ENCODE measurements at regions not wholly inside any gene's neighbourhood (a gene's known extent, or its start where the extent isn't known, plus 50 kb on each side); places are given as distances from the start of the nearest gene placed in this dataset.

DNA sequence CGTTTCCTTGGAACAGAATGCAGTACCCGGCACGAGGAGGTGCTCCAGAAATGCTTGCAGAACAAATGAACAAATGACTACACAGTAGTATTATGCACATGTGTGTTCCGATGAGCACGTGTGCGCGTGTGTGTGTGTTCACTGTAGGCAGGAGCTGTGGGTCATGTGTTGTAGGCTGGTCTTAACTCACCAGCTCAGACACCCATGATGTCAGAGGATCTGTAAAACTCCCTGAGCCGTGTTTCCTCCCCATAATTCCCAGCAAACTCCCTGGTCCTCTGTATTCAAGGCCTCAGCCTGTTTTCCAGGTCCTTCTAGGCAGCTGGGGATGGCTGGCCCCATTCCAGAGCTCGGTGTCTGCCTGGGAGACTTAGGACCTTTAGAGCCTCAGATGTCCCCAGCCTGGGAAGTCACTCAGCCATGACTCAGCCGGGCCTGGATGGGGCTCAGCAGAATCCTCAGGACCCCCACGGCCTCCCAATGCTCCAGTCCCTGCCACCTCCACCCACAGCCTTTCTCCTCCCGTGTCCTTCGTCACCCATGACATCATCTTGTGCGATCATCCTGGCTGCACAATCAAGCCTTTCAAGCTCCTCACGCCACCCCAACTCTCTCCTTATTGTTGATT, 475.0 kb upstream of the SULF2 start:
- no CpG with 5 or more reads among the region's 15 CpGs for WGBS (ENCODE audit: insufficient coverage, insufficient read length)
- Histone ChIP-seq H3K27me3 (ENCODE audit: control insufficient read depth, insufficient read depth, low read length) (no peaks in the 10 kb centered on the region), H3K4me3 (ENCODE audit: low read length) (no peak overlapping the region), H3K9me3 (ENCODE audit: control insufficient read depth, insufficient read depth, low read length) (no peaks in the 10 kb centered on the region), H3K27ac (ENCODE audit: low read length) (no peak overlapping the region), H3K4me1 (ENCODE audit: control insufficient read depth, insufficient read depth, low read length) (no peaks in the 10 kb centered on the region), H3K36me3 (ENCODE audit: control insufficient read depth, insufficient read depth, low read length) (no peaks in the 10 kb centered on the region)
- no peak for DNase-seq (ENCODE audit: low read depth, low spot score)

DNA sequence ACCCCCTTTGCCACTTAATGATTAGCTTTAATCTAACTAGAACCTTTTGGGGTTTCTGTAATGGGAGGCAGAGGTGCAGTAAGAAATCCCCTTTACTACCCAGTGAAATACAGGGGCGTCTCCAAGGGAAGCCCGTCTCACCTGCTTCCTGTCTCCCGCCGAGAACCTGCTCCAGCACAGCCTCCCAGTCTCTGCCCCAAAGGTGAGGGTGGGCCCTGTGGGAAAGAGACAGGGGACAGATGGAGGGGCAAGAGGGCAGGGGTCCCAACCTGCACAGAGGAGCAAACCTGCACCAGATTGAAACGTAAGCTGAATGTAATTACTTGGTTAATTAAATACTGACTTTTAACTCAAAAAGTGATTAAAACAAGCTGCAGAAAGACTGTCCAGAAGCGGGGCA, 474.2 kb upstream of the SULF2 start:
- no peak for DNase-seq (ENCODE audit: low read depth, low spot score)
- WGBS (ENCODE audit: insufficient coverage, insufficient read length), result no CpG with 5 or more reads among the region's 6 CpGs
- Histone ChIP-seq H3K36me3 (ENCODE audit: control insufficient read depth, insufficient read depth, low read length) (no peaks in the 10 kb centered on the region), H3K4me1 (ENCODE audit: control insufficient read depth, insufficient read depth, low read length) (no peaks in the 10 kb centered on the region), H3K9me3 (ENCODE audit: control insufficient read depth, insufficient read depth, low read length) (no peaks in the 10 kb centered on the region), H3K4me3 (ENCODE audit: low read length) (no peak overlapping the region), H3K27me3 (ENCODE audit: control insufficient read depth, insufficient read depth, low read length) (no peaks in the 10 kb centered on the region), H3K27ac (ENCODE audit: low read length) (no peak overlapping the region)

DNA sequence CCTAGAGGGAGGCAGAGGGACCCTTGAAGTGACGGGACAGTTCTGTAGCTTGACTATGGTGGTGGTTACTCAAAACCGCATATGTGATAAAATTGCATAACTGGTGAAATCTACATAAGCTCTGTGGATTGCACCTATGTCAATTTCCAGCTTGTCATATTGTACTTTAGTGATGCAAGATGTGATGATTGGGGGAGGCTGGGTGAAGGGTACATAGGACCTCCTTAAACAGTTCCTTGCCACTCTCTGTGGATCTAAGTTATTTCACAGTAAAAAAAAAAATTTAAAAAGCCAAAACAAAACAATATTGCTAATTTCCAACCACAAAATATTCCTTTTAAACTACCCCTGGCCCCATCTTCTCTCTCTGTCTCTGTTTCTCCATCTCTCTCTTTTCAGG, 472.6 kb upstream of the SULF2 start:
- Histone ChIP-seq H3K36me3 (ENCODE audit: control insufficient read depth, insufficient read depth, low read length) (no peaks in the 10 kb centered on the region), H3K27ac (ENCODE audit: low read length) (no peak overlapping the region), H3K4me1 (ENCODE audit: control insufficient read depth, insufficient read depth, low read length) (no peaks in the 10 kb centered on the region), H3K4me3 (ENCODE audit: low read length) (no peak overlapping the region), H3K9me3 (ENCODE audit: control insufficient read depth, insufficient read depth, low read length) (no peaks in the 10 kb centered on the region), H3K27me3 (ENCODE audit: control insufficient read depth, insufficient read depth, low read length) (no peaks in the 10 kb centered on the region)
- no CpG with 5 or more reads among the region's 2 CpGs for WGBS (ENCODE audit: insufficient coverage, insufficient read length)
- no peak for DNase-seq (ENCODE audit: low read depth, low spot score)

GRCh38 chr20:48247961-48248360, 462.7 kb upstream of the SULF2 start:
- H3K4me3 ChIP-seq (ENCODE audit: low read length), result no peak overlapping the region
- no peak for DNase-seq (ENCODE audit: low read depth, low spot score)
- H3K27ac ChIP-seq (ENCODE audit: low read length), result no peak overlapping the region
- H3K9me3 ChIP-seq (ENCODE audit: control insufficient read depth, insufficient read depth, low read length), result no peaks in the 10 kb centered on the region
- WGBS (ENCODE audit: insufficient coverage, insufficient read length), result no CpG with 5 or more reads among the region's 8 CpGs
- H3K4me1 ChIP-seq (ENCODE audit: control insufficient read depth, insufficient read depth, low read length), result peaks cover 2% of the 10 kb centered on the region; the same call in 1 of the 2 replicates
- no peaks in the 10 kb centered on the region for H3K27me3 ChIP-seq (ENCODE audit: control insufficient read depth, insufficient read depth, low read length)
- no peaks in the 10 kb centered on the region for H3K36me3 ChIP-seq (ENCODE audit: control insufficient read depth, insufficient read depth, low read length)

- WGBS (ENCODE audit: insufficient coverage, insufficient read length), result no CpG with 5 or more reads among the region's 9 CpGs
- no peaks in the 10 kb centered on the region for H3K36me3 ChIP-seq (ENCODE audit: control insufficient read depth, insufficient read depth, low read length)
- H3K27ac ChIP-seq (ENCODE audit: low read length), result no peak overlapping the region
- no peak for DNase-seq (ENCODE audit: low read depth, low spot score)
- no peak overlapping the region for H3K4me3 ChIP-seq (ENCODE audit: low read length)
- H3K4me1 ChIP-seq (ENCODE audit: control insufficient read depth, insufficient read depth, low read length), result no peaks in the 10 kb centered on the region
- H3K27me3 ChIP-seq (ENCODE audit: control insufficient read depth, insufficient read depth, low read length), result no peaks in the 10 kb centered on the region
- H3K9me3 ChIP-seq (ENCODE audit: control insufficient read depth, insufficient read depth, low read length), result no peaks in the 10 kb centered on the region
These were observed 460.9 kb upstream of the SULF2 start for GRCh38 chr20:48246061-48246790.

GRCh38 chr20:48242623-48243022, 457.3 kb upstream of the SULF2 start:
- no peaks in the 10 kb centered on the region for H3K9me3 ChIP-seq (ENCODE audit: control insufficient read depth, insufficient read depth, low read length)
- WGBS (ENCODE audit: insufficient coverage, insufficient read length), result no CpG with 5 or more reads among the region's 8 CpGs
- no peak overlapping the region for H3K27ac ChIP-seq (ENCODE audit: low read length)
- no peak overlapping the region for H3K4me3 ChIP-seq (ENCODE audit: low read length)
- no peaks in the 10 kb centered on the region for H3K36me3 ChIP-seq (ENCODE audit: control insufficient read depth, insufficient read depth, low read length)
- H3K27me3 ChIP-seq (ENCODE audit: control insufficient read depth, insufficient read depth, low read length), result no peaks in the 10 kb centered on the region
- no peaks in the 10 kb centered on the region for H3K4me1 ChIP-seq (ENCODE audit: control insufficient read depth, insufficient read depth, low read length)
- DNase-seq (ENCODE audit: low read depth, low spot score), result no peak

DNA sequence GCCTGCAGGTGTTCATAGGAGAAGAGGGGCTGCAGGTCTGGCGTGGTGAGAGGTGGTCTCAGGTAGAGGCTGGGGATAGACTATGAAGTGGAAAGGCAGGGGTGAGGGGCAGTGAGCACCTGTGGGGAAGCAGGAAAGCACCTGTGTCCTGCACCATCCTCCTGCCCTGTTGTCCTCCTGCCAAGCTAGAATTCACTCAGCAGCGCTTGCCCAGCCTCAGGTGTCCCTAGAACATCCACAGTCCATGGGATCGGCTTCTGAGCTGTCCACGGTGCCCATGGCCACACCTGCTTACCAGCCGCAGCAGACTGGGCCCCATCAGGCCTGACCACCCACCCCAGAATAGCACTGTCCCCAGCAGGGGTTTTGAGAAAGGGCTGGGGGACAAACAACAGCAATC, 456.2 kb upstream of the SULF2 start:
- no peak overlapping the region for H3K4me3 ChIP-seq (ENCODE audit: low read length)
- H3K27me3 ChIP-seq (ENCODE audit: control insufficient read depth, insufficient read depth, low read length), result no peaks in the 10 kb centered on the region
- no peaks in the 10 kb centered on the region for H3K9me3 ChIP-seq (ENCODE audit: control insufficient read depth, insufficient read depth, low read length)
- no peak for DNase-seq (ENCODE audit: low read depth, low spot score)
- H3K4me1 ChIP-seq (ENCODE audit: control insufficient read depth, insufficient read depth, low read length), result no peaks in the 10 kb centered on the region
- no peaks in the 10 kb centered on the region for H3K36me3 ChIP-seq (ENCODE audit: control insufficient read depth, insufficient read depth, low read length)
- H3K27ac ChIP-seq (ENCODE audit: low read length), result no peak overlapping the region
- WGBS (ENCODE audit: insufficient coverage, insufficient read length), result no CpG with 5 or more reads among the region's 5 CpGs

- Histone ChIP-seq H3K27me3 (ENCODE audit: control insufficient read depth, insufficient read depth, low read length) (no peaks in the 10 kb centered on the region), H3K36me3 (ENCODE audit: control insufficient read depth, insufficient read depth, low read length) (no peaks in the 10 kb centered on the region), H3K9me3 (ENCODE audit: control insufficient read depth, insufficient read depth, low read length) (no peaks in the 10 kb centered on the region), H3K4me3 (ENCODE audit: low read length) (no peak overlapping the region), H3K4me1 (ENCODE audit: control insufficient read depth, insufficient read depth, low read length) (no peaks in the 10 kb centered on the region), H3K27ac (ENCODE audit: low read length) (no peak overlapping the region)
- no peak for DNase-seq (ENCODE audit: low read depth, low spot score)
- WGBS (ENCODE audit: insufficient coverage, insufficient read length), result no CpG with 5 or more reads among the region's 4 CpGs
These were observed 453.5 kb upstream of the SULF2 start for GRCh38 chr20:48238781-48239180.

DNA sequence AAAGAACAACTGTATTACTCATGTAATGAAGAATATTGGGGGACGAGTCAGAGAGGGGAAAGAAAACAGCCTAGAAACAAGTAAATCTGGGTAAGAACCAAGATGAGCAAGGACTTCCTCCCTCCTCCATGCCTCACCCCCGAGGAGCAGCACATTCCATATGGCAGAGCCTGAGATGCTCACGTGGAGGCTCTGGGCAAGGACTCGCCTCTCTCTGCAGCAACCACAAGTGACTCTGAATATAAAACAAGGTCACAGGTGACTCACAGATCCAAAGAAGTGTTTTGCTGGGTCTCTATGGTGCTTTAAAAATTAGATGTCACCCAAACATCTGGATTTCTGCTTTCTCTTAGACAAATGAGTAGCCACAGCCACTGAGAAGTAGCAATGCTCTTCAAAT, 453.0 kb upstream of the SULF2 start:
- WGBS (ENCODE audit: insufficient coverage, insufficient read length), result no CpG with 5 or more reads among the region's 4 CpGs
- Histone ChIP-seq H3K4me1 (ENCODE audit: control insufficient read depth, insufficient read depth, low read length) (no peaks in the 10 kb centered on the region), H3K27ac (ENCODE audit: low read length) (no peak overlapping the region), H3K36me3 (ENCODE audit: control insufficient read depth, insufficient read depth, low read length) (no peaks in the 10 kb centered on the region), H3K4me3 (ENCODE audit: low read length) (no peak overlapping the region), H3K9me3 (ENCODE audit: control insufficient read depth, insufficient read depth, low read length) (no peaks in the 10 kb centered on the region), H3K27me3 (ENCODE audit: control insufficient read depth, insufficient read depth, low read length) (no peaks in the 10 kb centered on the region)
- no peak for DNase-seq (ENCODE audit: low read depth, low spot score)

GRCh38 chr20:48236000-48236970, 451.0 kb upstream of the SULF2 start:
- WGBS (ENCODE audit: insufficient coverage, insufficient read length), result no CpG with 5 or more reads among the region's 10 CpGs
- Histone ChIP-seq H3K4me3 (ENCODE audit: low read length) (no peak overlapping the region), H3K4me1 (ENCODE audit: control insufficient read depth, insufficient read depth, low read length) (no peaks in the 10 kb centered on the region), H3K27me3 (ENCODE audit: control insufficient read depth, insufficient read depth, low read length) (no peaks in the 10 kb centered on the region), H3K36me3 (ENCODE audit: control insufficient read depth, insufficient read depth, low read length) (no peaks in the 10 kb centered on the region), H3K9me3 (ENCODE audit: control insufficient read depth, insufficient read depth, low read length) (no peaks in the 10 kb centered on the region), H3K27ac (ENCODE audit: low read length) (no peak overlapping the region)
- no peak for DNase-seq (ENCODE audit: low read depth, low spot score)
